Fibroblast of skin of right biceps (primary cell): ENCODE measurements at regions not wholly inside any gene's neighbourhood (a gene's known extent, or its start where the extent isn't known, plus 50 kb on each side); places are given as distances from the start of the nearest gene placed in this dataset.
"Not testable (repeated sequence)": the region's sequence is repeated elsewhere in the genome, so short reads cannot be mapped to it uniquely, and the experiment has no call there.

Experiments
- DNase-seq: peaks from one replicate; pipeline ENCODE4 v3.0.0-alpha.2; 2013

- DNase-seq: not testable (repeated sequence)
Measured at GRCh38 chr20:30899370-30900079, 357.9 kb upstream of the DEFB115 start.

GRCh38 chr20:30900080-30900719, 357.3 kb upstream of the DEFB115 start:
- DNase-seq: not testable (repeated sequence)

- DNase-seq: not testable (repeated sequence)
Measured at GRCh38 chr20:30905231-30905630, 352.2 kb upstream of the DEFB115 start.

- no peak for DNase-seq
Measured at GRCh38 chr20:30910937-30911725, 346.3 kb upstream of the DEFB115 start.

GRCh38 chr20:30911832-30912660, 345.4 kb upstream of the DEFB115 start:
- not testable (repeated sequence) for DNase-seq

- DNase-seq: not testable (repeated sequence)
Measured at GRCh38 chr20:30912661-30913026, 344.8 kb upstream of the DEFB115 start.

GRCh38 chr20:30916404-30916803, 341.1 kb upstream of the DEFB115 start:
- not testable (repeated sequence) for DNase-seq

- DNase-seq: no peak
Measured at GRCh38 chr20:30919514-30920188, 337.8 kb upstream of the DEFB115 start.

- no peak for DNase-seq
Measured at GRCh38 chr20:30921286-30922071, 336.0 kb upstream of the DEFB115 start.

- DNase-seq: no peak
Measured at GRCh38 chr20:30922129-30922528, 335.3 kb upstream of the DEFB115 start.

GRCh38 chr20:30937790-30938189, 319.7 kb upstream of the DEFB115 start:
- DNase-seq: no peak

GRCh38 chr20:30949761-30950160, 307.7 kb upstream of the DEFB115 start:
- DNase-seq: no peak

GRCh38 chr20:30951088-30951487, 306.4 kb upstream of the DEFB115 start:
- not testable (repeated sequence) for DNase-seq

- not testable (repeated sequence) for DNase-seq
Measured at GRCh38 chr20:30956649-30957048, 300.8 kb upstream of the DEFB115 start.

GRCh38 chr20:30959208-30959607, 298.3 kb upstream of the DEFB115 start:
- not testable (repeated sequence) for DNase-seq

- DNase-seq: no peak
Measured at GRCh38 chr20:30963591-30963990, 293.9 kb upstream of the DEFB115 start.

GRCh38 chr20:30975859-30976258, 281.6 kb upstream of the DEFB115 start:
- DNase-seq: not testable (repeated sequence)

- DNase-seq: no peak
Measured at GRCh38 chr20:30985386-30985785, 272.1 kb upstream of the DEFB115 start.
